ENCODE measurements at regions not wholly inside any gene's neighbourhood (a gene's known extent, or its start where the extent isn't known, plus 50 kb on each side); places are given as distances from the start of the nearest gene placed in this dataset.

DNA sequence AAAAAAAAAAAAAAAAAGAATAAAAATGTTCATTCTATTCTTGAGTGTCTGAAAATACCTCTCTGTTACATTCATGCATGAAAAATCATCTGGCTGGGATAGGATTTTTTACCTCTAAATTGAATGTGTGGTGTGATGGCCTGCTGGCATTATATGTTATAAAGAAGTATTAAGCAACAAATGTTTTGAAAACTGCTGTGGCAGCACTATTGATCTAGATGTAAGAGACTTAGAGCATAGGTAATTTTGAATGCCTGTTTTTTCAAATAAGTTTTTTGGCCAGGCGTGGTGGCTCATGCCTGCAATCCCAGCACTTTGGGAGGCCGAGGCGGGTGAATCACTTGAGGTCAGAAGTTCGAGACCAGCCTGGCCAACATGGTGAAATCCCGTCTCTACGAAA, 147.0 kb upstream of the LINC00305 start:
- TF ChIP-seq CREM (IDR thresholded peaks at IDR 0.05; ENCODE audit: low read depth) = no peak
- TF ChIP-seq PHF8 (IDR thresholded peaks at IDR 0.05; ENCODE audit: borderline replicate concordance, low read length) = no peak
- no peak for TF ChIP-seq CREB3 (tag; conservative IDR thresholded peaks at IDR 0.05; ENCODE audit: low read depth)
- no peak for TF ChIP-seq JUNB (CRISPR knock-in tag; conservative IDR thresholded peaks at IDR 0.05)
- no peak for TF ChIP-seq CBFB (CRISPR knock-in tag; IDR thresholded peaks at IDR 0.05)
- no peak for TF ChIP-seq YBX1 (IDR thresholded peaks at IDR 0.05)
- TF ChIP-seq CTCF (IDR thresholded peaks at IDR 0.05 in 2 of 3, conservative IDR thresholded peaks at IDR 0.05 in 1 of 3; ENCODE audit: insufficient read depth in 2 of 3, low read depth in 1 of 3, low read length in 3 of 3) = no peak

Measured in K562 (cell line).